CD8-positive, alpha-beta memory T cell (primary cell): ENCODE measurements at regions not wholly inside any gene's neighbourhood (a gene's known extent, or its start where the extent isn't known, plus 50 kb on each side); places are given as distances from the start of the nearest gene placed in this dataset.

Experiments used
- CTCF ChIA-PET: fragments of 350-600 bp; sonication (Branson Sonifier 250); formaldehyde crosslinking; loops from one replicate; lab custom pipeline; 2021; ENCODE audit warnings: antibody characterized with exemption; lab: Charles Lee
- POLR2A ChIA-PET: fragments of 350-600 bp; sonication (Branson Sonifier 250); formaldehyde crosslinking; loops from one replicate; lab custom pipeline; 2021; ENCODE audit warnings: antibody characterized with exemption; lab: Charles Lee
- DNase-seq, 5 donors: peaks; one replicate each; pipeline versions ENCODE4 v3.0.0 to v3.0.0-alpha.2; 2020 to 2022; ENCODE audit warnings: mixed read lengths in 1 of 5
- H3K27ac ChIP-seq: one replicate; pipeline ENCODE4 v1.7.0; 2013; ENCODE audit warnings: low read depth, mild to moderate bottlenecking, low read length, moderate library complexity
- H3K27me3 ChIP-seq: 2 replicates; pipeline ENCODE4 v1.7.0; 2013; ENCODE audit warnings: low read length, mild to moderate bottlenecking; ENCODE audit not compliant: insufficient read depth, poor library complexity, severe bottlenecking
- H3K36me3 ChIP-seq: 2 replicates; pipeline ENCODE4 v1.7.0; 2013; ENCODE audit warnings: mild to moderate bottlenecking, low read length, moderate library complexity; ENCODE audit not compliant: insufficient read depth
- H3K4me1 ChIP-seq: 2 replicates; pipeline ENCODE4 v1.7.0; 2013; ENCODE audit warnings: mild to moderate bottlenecking, low read length, moderate library complexity; ENCODE audit not compliant: insufficient read depth
- H3K4me3 ChIP-seq: 2 replicates; pipeline ENCODE4 v1.7.0; 2013; ENCODE audit warnings: mild to moderate bottlenecking, low read length
- H3K9me3 ChIP-seq: 2 replicates; pipeline ENCODE4 v1.7.0; 2013; ENCODE audit warnings: mild to moderate bottlenecking, low read length
- H3K27ac Mint-ChIP-seq, 8 donors: one replicate each; pipeline ENCODE4 v1.8.0; 2020 to 2021; ENCODE audit warnings: mixed read lengths in 8 of 8, mild to moderate bottlenecking in 6 of 8, inconsistent platforms in 3 of 8, moderate library complexity in 3 of 8
- H3K27me3 Mint-ChIP-seq, 2 donors: one replicate each; pipeline ENCODE4 v1.8.0; 2020 to 2021; ENCODE audit warnings: mixed read lengths in 2 of 2, mild to moderate bottlenecking in 1 of 2, moderate library complexity in 1 of 2
- H3K36me3 Mint-ChIP-seq, 3 donors: one replicate each; pipeline ENCODE4 v1.8.0; 2020 to 2021; ENCODE audit warnings: mixed read lengths in 3 of 3, inconsistent platforms in 1 of 3, mild to moderate bottlenecking in 1 of 3
- H3K4me1 Mint-ChIP-seq, 3 donors: one replicate each; pipeline ENCODE4 v1.8.0; 2020 to 2021; ENCODE audit warnings: mixed read lengths in 3 of 3, inconsistent platforms in 1 of 3, mild to moderate bottlenecking in 1 of 3
- H3K4me3 Mint-ChIP-seq, 7 donors: one replicate each; pipeline ENCODE4 v1.8.0; 2020 to 2021; ENCODE audit warnings: mixed read lengths in 7 of 7, mild to moderate bottlenecking in 6 of 7, moderate library complexity in 4 of 7, inconsistent platforms in 2 of 7
- H3K9me3 Mint-ChIP-seq, 5 donors: one replicate each; pipeline ENCODE4 v1.8.0; 2020 to 2022; ENCODE audit warnings: mixed read lengths in 5 of 5, mild to moderate bottlenecking in 3 of 5, moderate library complexity in 2 of 5, inconsistent platforms in 1 of 5

DNA sequence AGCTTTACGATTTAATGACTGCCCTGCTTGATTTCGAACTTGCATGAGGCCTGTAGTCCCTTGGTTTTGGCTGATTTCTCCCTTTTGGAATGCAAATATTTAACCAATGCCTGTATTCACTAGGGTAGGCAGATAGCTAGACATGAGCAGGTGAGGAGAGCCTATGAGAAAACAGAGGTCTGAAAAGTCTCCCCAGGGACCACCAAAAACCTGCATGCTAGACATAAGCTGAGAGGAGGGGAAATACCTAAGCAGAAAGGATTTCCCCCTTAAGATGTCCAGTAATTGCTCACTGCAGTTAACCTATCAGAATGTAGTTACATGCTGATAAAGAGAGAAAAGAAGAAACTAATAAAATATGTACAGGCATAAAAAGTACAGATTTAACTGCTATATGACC is 667.4 kb upstream of the SEMA6A start:
- H3K9me3 ChIP-seq = no peaks in the 10 kb centered on the region
- no peak overlapping the region for H3K4me3 ChIP-seq
- no peaks in the 10 kb centered on the region for H3K4me1 ChIP-seq
- peaks cover 0 to 8% (median 5%) of the 10 kb centered on the region in 5 donors for H3K9me3 Mint-ChIP-seq
- H3K4me1 Mint-ChIP-seq = no peaks in the 10 kb centered on the region
- no peaks in the 10 kb centered on the region for H3K27me3 Mint-ChIP-seq
- POLR2A ChIA-PET = no interaction called here
- no peaks in the 10 kb centered on the region for H3K27me3 ChIP-seq
- no peaks in the 10 kb centered on the region for H3K36me3 ChIP-seq
- CTCF ChIA-PET = no interaction called here
- no peaks in the 10 kb centered on the region for H3K36me3 Mint-ChIP-seq
- H3K27ac ChIP-seq = no peak overlapping the region
- DNase-seq = no peak
- no peak overlapping the region for H3K4me3 Mint-ChIP-seq
- no peak overlapping the region for H3K27ac Mint-ChIP-seq

GRCh38 chr5:117236941-117237340 is 662.3 kb upstream of the SEMA6A start:
- H3K27me3 Mint-ChIP-seq = no peaks in the 10 kb centered on the region
- H3K9me3 Mint-ChIP-seq = peaks cover 0 to 9% (median 7%) of the 10 kb centered on the region in 5 donors
- Histone ChIP-seq H3K4me1 (no peaks in the 10 kb centered on the region), H3K27ac (no peak overlapping the region), H3K36me3 (no peaks in the 10 kb centered on the region), H3K9me3 (no peaks in the 10 kb centered on the region), H3K27me3 (no peaks in the 10 kb centered on the region), H3K4me3 (no peak overlapping the region)
- POLR2A ChIA-PET = no interaction called here
- no peak for DNase-seq
- no peaks in the 10 kb centered on the region for H3K4me1 Mint-ChIP-seq
- no peak overlapping the region for H3K27ac Mint-ChIP-seq
- no peaks in the 10 kb centered on the region for H3K36me3 Mint-ChIP-seq
- no peak overlapping the region for H3K4me3 Mint-ChIP-seq
- CTCF ChIA-PET = no interaction called here

GRCh38 chr5:117235786-117236185 is 661.2 kb upstream of the SEMA6A start:
- H3K9me3 ChIP-seq = no peaks in the 10 kb centered on the region
- CTCF ChIA-PET = no interaction called here
- Mint-ChIP-seq H3K36me3 (no peaks in the 10 kb centered on the region), H3K27ac (no peak overlapping the region), H3K4me3 (no peak overlapping the region), H3K9me3 (peaks cover 0 to 13% (median 4%) of the 10 kb centered on the region in 5 donors), H3K4me1 (no peaks in the 10 kb centered on the region), H3K27me3 (no peaks in the 10 kb centered on the region)
- DNase-seq = no peak
- H3K27ac ChIP-seq = no peak overlapping the region
- no peak overlapping the region for H3K4me3 ChIP-seq
- H3K27me3 ChIP-seq = no peaks in the 10 kb centered on the region
- H3K36me3 ChIP-seq = no peaks in the 10 kb centered on the region
- POLR2A ChIA-PET = no interaction called here
- H3K4me1 ChIP-seq = no peaks in the 10 kb centered on the region

DNA sequence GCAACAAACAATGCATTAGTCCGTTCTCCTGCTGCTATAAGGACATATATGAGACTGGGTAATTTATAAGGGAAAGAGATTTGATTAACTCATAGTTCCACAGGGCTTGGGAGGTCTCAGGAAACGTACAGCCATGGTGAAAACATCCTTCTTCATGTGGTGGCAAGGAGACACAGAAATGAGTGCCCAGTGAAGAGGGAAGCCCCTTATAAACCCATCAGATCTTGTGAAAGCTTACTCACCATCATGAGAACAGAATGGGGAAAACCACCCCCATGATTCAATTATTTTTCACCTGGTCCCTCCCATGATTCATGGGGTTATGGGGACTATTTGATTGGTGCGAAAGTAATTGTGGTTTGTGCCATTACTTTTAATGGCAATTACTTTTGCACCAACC is 655.8 kb upstream of the SEMA6A start:
- H3K4me3 Mint-ChIP-seq = no peak overlapping the region
- no peaks in the 10 kb centered on the region for H3K9me3 ChIP-seq
- H3K4me1 ChIP-seq = no peaks in the 10 kb centered on the region
- no peaks in the 10 kb centered on the region for H3K27me3 ChIP-seq
- DNase-seq = no peak
- ChIA-PET CTCF (no interaction called here), POLR2A (no interaction called here)
- peaks cover 0 to 2% of the 10 kb centered on the region in 2 donors for H3K27me3 Mint-ChIP-seq
- H3K36me3 ChIP-seq = no peaks in the 10 kb centered on the region
- H3K4me1 Mint-ChIP-seq = no peaks in the 10 kb centered on the region
- no peak overlapping the region for H3K4me3 ChIP-seq
- H3K36me3 Mint-ChIP-seq = peaks cover 0 to 2% (median 0%) of the 10 kb centered on the region in 3 donors
- peaks cover 2 to 6% (median 4%) of the 10 kb centered on the region in 5 donors for H3K9me3 Mint-ChIP-seq
- H3K27ac Mint-ChIP-seq = no peak overlapping the region
- H3K27ac ChIP-seq = no peak overlapping the region

DNA sequence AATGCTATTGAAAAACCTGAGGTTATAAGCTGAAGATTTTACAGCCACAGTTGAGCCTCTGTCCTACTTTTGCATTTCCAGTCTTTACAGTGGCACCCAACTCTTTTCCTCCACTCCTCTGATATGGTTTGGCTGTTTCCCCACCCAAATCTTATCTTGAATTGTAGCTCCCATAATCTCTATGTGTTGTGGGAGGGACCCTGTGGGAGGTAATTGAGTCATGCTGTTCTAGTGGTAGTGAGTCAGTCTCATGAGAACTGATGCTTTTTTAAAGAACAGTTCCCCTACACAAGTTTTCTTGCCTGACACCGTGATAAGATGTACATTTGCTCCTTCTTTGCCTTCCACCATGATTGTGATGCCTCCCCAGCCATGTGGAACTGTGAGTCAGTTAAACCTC is 646.1 kb upstream of the SEMA6A start:
- H3K27ac Mint-ChIP-seq = no peak overlapping the region
- ChIA-PET CTCF (no interaction called here), POLR2A (no interaction called here)
- no peaks in the 10 kb centered on the region for H3K27me3 ChIP-seq
- H3K27me3 Mint-ChIP-seq = no peaks in the 10 kb centered on the region
- DNase-seq = no peak
- H3K9me3 ChIP-seq = no peaks in the 10 kb centered on the region
- no peaks in the 10 kb centered on the region for H3K36me3 ChIP-seq
- no peaks in the 10 kb centered on the region for H3K4me1 Mint-ChIP-seq
- no peaks in the 10 kb centered on the region for H3K4me1 ChIP-seq
- no peaks in the 10 kb centered on the region for H3K36me3 Mint-ChIP-seq
- no peak overlapping the region for H3K4me3 ChIP-seq
- H3K4me3 Mint-ChIP-seq = no peak overlapping the region
- no peak overlapping the region for H3K27ac ChIP-seq
- H3K9me3 Mint-ChIP-seq = peaks cover 3 to 26% (median 10%) of the 10 kb centered on the region in 5 donors

GRCh38 chr5:117218789-117219188 is 644.2 kb upstream of the SEMA6A start:
- Mint-ChIP-seq H3K36me3 (no peaks in the 10 kb centered on the region), H3K4me1 (no peaks in the 10 kb centered on the region), H3K27me3 (no peaks in the 10 kb centered on the region), H3K9me3 (peaks cover 4 to 20% (median 10%) of the 10 kb centered on the region in 5 donors), H3K4me3 (no peak overlapping the region), H3K27ac (no peak overlapping the region)
- Histone ChIP-seq H3K36me3 (no peaks in the 10 kb centered on the region), H3K4me3 (no peak overlapping the region), H3K27me3 (no peaks in the 10 kb centered on the region), H3K27ac (no peak overlapping the region), H3K4me1 (no peaks in the 10 kb centered on the region), H3K9me3 (no peaks in the 10 kb centered on the region)
- DNase-seq = no peak
- ChIA-PET CTCF (no interaction called here), POLR2A (no interaction called here)

- H3K4me3 ChIP-seq = no peak overlapping the region
- H3K36me3 ChIP-seq = no peaks in the 10 kb centered on the region
- no peaks in the 10 kb centered on the region for H3K27me3 ChIP-seq
- DNase-seq = no peak
- Mint-ChIP-seq H3K27me3 (no peaks in the 10 kb centered on the region), H3K27ac (no peak overlapping the region), H3K9me3 (peaks cover 0 to 22% (median 15%) of the 10 kb centered on the region in 5 donors), H3K4me3 (no peak overlapping the region), H3K4me1 (no peaks in the 10 kb centered on the region), H3K36me3 (no peaks in the 10 kb centered on the region)
- H3K9me3 ChIP-seq = no peaks in the 10 kb centered on the region
- H3K4me1 ChIP-seq = no peaks in the 10 kb centered on the region
- CTCF ChIA-PET = no interaction called here
- no peak overlapping the region for H3K27ac ChIP-seq
- POLR2A ChIA-PET = no interaction called here
These were observed 638.2 kb upstream of the SEMA6A start for GRCh38 chr5:117212866-117213265.

- ChIA-PET POLR2A (no interaction called here), CTCF (no interaction called here)
- no peaks in the 10 kb centered on the region for H3K4me1 Mint-ChIP-seq
- no peaks in the 10 kb centered on the region for H3K36me3 Mint-ChIP-seq
- H3K9me3 Mint-ChIP-seq = peaks cover 0 to 22% (median 15%) of the 10 kb centered on the region in 5 donors
- Histone ChIP-seq H3K9me3 (no peaks in the 10 kb centered on the region), H3K4me3 (no peak overlapping the region), H3K27me3 (no peaks in the 10 kb centered on the region), H3K36me3 (no peaks in the 10 kb centered on the region), H3K4me1 (no peaks in the 10 kb centered on the region), H3K27ac (no peak overlapping the region)
- H3K27me3 Mint-ChIP-seq = no peaks in the 10 kb centered on the region
- H3K27ac Mint-ChIP-seq = no peak overlapping the region
- DNase-seq = no peak
- no peak overlapping the region for H3K4me3 Mint-ChIP-seq
These were observed 636.2 kb upstream of the SEMA6A start for GRCh38 chr5:117210796-117211195.

GRCh38 chr5:117209479-117209878 is 634.9 kb upstream of the SEMA6A start:
- no peaks in the 10 kb centered on the region for H3K36me3 Mint-ChIP-seq
- H3K27ac Mint-ChIP-seq = no peak overlapping the region
- CTCF ChIA-PET = no interaction called here

More at GRCh38 chr5:117209479-117209878, 634.9 kb upstream of the SEMA6A start:
- no peaks in the 10 kb centered on the region for H3K4me1 ChIP-seq
- Mint-ChIP-seq H3K27me3 (no peaks in the 10 kb centered on the region), H3K9me3 (peaks cover 0 to 22% (median 14%) of the 10 kb centered on the region in 5 donors), H3K4me3 (no peak overlapping the region), H3K4me1 (no peaks in the 10 kb centered on the region)
- H3K27ac ChIP-seq = no peak overlapping the region
- H3K36me3 ChIP-seq = no peaks in the 10 kb centered on the region
- DNase-seq = no peak
- POLR2A ChIA-PET = no interaction called here
- no peaks in the 10 kb centered on the region for H3K9me3 ChIP-seq
- no peak overlapping the region for H3K4me3 ChIP-seq
- no peaks in the 10 kb centered on the region for H3K27me3 ChIP-seq
